Adipocyte (in vitro differentiated cells): ENCODE measurements at regions not wholly inside any gene's neighbourhood (a gene's known extent, or its start where the extent isn't known, plus 50 kb on each side); places are given as distances from the start of the nearest gene placed in this dataset.

Experiments used
- DNase-seq: peaks from one replicate; pipeline ENCODE4 v3.0.0-alpha.2; 2015; ENCODE audit warnings: low read depth
- H3K27me3 ChIP-seq: replicated peaks from 2 replicates; pipeline ENCODE4 v1.7.0; 2013; ENCODE audit warnings: mild to moderate bottlenecking, low read length, moderate library complexity; ENCODE audit not compliant: control insufficient read depth, insufficient read depth
- H3K36me3 ChIP-seq: 2 replicates; pipeline ENCODE4 v1.7.0; 2013; ENCODE audit warnings: low read length, mild to moderate bottlenecking, moderate library complexity; ENCODE audit not compliant: control insufficient read depth, insufficient read depth, severe bottlenecking
- H3K4me1 ChIP-seq: 2 replicates; pipeline ENCODE4 v1.7.0; 2013; ENCODE audit warnings: mild to moderate bottlenecking, low read length, moderate library complexity; ENCODE audit not compliant: control insufficient read depth, insufficient read depth
- H3K4me3 ChIP-seq: 2 replicates; pipeline ENCODE4 v1.7.0; 2013; ENCODE audit warnings: mild to moderate bottlenecking, low read length, moderate library complexity
- H3K9ac ChIP-seq: 2 replicates; pipeline ENCODE4 v1.7.0; 2013; ENCODE audit warnings: mild to moderate bottlenecking, low read length, moderate library complexity
- H3K9me3 ChIP-seq: 2 replicates; pipeline ENCODE4 v1.7.0; 2013; ENCODE audit warnings: mild to moderate bottlenecking, low read length, moderate library complexity; ENCODE audit not compliant: control insufficient read depth

DNA sequence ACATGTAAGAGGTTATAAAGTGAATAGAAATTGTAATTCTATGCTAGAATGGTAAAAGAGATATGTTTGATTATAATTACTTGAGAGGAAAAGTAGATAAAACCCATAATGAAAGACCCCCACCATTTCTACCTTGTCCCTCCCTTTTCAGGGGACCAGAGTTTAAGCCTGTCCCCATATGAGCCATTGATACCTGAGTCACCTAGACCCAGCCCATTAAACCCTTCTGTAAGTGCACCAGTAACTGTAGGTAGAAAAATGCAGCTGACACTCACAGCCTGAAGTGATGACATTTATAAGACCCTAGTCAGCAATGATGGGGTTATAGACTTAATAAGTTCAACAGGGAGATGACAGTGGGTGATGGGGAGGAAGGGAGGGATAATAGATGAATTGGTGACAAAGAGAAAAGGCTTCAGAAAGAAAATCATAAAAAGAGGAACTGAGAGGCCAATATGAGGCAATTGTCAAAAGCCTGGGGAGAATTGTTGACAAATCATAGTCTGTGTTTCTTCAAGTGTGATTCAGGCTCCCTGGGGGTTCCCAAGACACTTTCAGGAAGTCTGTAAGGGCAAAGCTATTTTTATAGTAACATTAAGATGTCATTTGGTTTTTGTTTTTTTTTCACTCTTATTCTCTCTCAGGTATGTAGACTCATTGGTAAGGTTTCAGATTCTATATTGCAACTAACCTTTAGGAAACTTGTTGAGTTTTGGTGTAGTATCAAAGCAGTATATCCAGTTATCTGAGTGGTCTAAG, 544.2 kb downstream of the SATB2 start:
- H3K9ac ChIP-seq = no peak overlapping the region
- H3K9me3 ChIP-seq = no peaks in the 10 kb centered on the region
- H3K4me1 ChIP-seq = peaks cover 9% of the 10 kb centered on the region
- H3K36me3 ChIP-seq = no peaks in the 10 kb centered on the region
- peak; percentile 7 for DNase-seq
- no peak overlapping the region for H3K4me3 ChIP-seq
- H3K27me3 ChIP-seq = peaks cover 3% of the 10 kb centered on the region

DNA sequence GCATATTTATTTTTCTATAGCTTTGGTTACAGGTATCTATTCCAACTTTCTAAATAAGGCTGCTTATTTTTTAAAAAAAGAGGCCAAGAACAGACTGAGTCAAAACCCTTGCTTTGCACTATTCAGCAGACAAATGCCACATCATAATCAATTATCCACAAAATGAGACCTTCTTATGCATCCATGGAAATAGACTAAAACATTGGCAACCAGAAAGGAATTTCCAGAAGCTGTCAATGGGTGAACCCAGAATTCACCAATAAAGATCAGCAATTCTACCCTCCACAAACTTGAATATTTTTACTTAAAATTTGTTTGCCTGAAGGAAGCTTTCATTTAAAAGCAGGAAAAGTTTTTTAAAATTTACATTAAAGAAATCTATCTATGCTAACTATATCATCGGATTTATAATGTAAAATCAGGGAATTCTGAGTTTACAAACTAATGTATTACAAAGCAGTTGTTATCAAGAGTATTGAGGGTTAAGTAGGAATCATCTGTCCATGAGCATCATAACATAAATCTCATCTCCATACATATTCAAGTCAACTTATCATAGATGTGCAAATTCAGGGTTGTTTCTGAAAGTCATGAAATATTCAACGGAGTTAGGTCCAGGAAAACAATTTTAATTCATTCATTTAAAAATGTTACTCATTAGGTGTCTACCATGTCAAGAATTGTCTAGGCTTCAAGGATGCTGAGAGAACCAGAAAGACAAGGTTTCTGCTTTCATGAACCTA, 548.0 kb downstream of the SATB2 start:
- Histone ChIP-seq H3K4me3 (no peak overlapping the region), H3K36me3 (no peaks in the 10 kb centered on the region), H3K27me3 (peaks cover 3% of the 10 kb centered on the region), H3K9me3 (no peaks in the 10 kb centered on the region), H3K4me1 (peaks cover 9% of the 10 kb centered on the region), H3K9ac (no peak overlapping the region)
- DNase-seq = no peak

GRCh38 chr2:198905881-198906612, 551.7 kb downstream of the SATB2 start:
- Histone ChIP-seq H3K9me3 (no peaks in the 10 kb centered on the region), H3K4me3 (no peak overlapping the region), H3K4me1 (no peaks in the 10 kb centered on the region), H3K36me3 (no peaks in the 10 kb centered on the region), H3K9ac (no peak overlapping the region), H3K27me3 (peaks cover 3% of the 10 kb centered on the region)
- DNase-seq = no peak

GRCh38 chr2:198901894-198902293, 555.8 kb downstream of the SATB2 start:
- no peaks in the 10 kb centered on the region for H3K36me3 ChIP-seq
- H3K9ac ChIP-seq = no peak overlapping the region
- no peak for DNase-seq
- no peaks in the 10 kb centered on the region for H3K4me1 ChIP-seq
- H3K9me3 ChIP-seq = no peaks in the 10 kb centered on the region
- H3K27me3 ChIP-seq = no peaks in the 10 kb centered on the region
- no peak overlapping the region for H3K4me3 ChIP-seq

- Histone ChIP-seq H3K4me1 (no peaks in the 10 kb centered on the region), H3K36me3 (no peaks in the 10 kb centered on the region), H3K27me3 (no peaks in the 10 kb centered on the region), H3K9ac (no peak overlapping the region), H3K4me3 (no peak overlapping the region), H3K9me3 (no peaks in the 10 kb centered on the region)
- DNase-seq = no peak
Observed at GRCh38 chr2:198900141-198900540, 557.6 kb downstream of the SATB2 start.

DNA sequence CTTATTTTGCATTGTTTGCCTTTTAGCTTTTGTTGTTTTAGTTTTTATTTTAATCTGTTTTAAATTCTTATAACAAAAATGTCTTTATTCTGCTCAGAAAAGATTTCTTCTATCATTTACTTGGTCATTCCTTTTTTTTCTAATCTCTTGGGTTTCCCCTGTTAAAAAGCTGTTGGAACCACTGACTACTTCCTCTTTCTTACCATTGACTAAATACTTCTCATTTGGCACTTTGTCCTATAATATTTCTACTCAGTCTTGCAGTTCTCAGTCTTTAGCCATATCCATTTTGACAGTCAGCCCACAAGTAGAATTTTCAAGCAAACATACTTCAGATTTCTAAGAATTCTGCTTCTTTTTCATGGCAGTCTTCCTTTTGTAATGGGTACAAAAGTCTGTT, 567.2 kb downstream of the SATB2 start:
- no peaks in the 10 kb centered on the region for H3K27me3 ChIP-seq
- no peaks in the 10 kb centered on the region for H3K36me3 ChIP-seq
- no peaks in the 10 kb centered on the region for H3K9me3 ChIP-seq
- H3K4me3 ChIP-seq = no peak overlapping the region
- DNase-seq = no peak
- no peaks in the 10 kb centered on the region for H3K4me1 ChIP-seq
- H3K9ac ChIP-seq = no peak overlapping the region

DNA sequence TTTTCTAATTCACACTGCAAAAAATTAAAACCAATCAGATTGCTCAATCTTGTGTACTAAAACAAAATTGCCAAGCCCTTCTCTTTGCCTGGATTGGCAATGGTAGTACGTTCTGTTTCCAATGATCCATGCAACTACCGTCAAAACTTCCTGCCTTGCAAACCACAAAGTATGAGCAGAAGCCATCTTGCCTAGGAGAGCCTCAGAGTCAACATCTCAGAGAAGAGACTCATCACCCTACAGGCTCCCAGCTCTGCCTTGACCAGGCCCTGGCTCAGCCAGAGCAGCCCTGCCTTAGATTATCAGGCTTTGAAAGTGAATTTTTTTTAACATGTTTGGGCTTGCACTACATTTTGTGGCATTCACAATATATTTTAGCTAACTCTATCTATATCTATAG, 574.1 kb downstream of the SATB2 start:
- H3K4me1 ChIP-seq = no peaks in the 10 kb centered on the region
- peak; percentile 25 for DNase-seq
- H3K36me3 ChIP-seq = no peaks in the 10 kb centered on the region
- no peak overlapping the region for H3K4me3 ChIP-seq
- H3K9ac ChIP-seq = no peak overlapping the region
- H3K27me3 ChIP-seq = no peaks in the 10 kb centered on the region
- H3K9me3 ChIP-seq = no peaks in the 10 kb centered on the region

- H3K4me1 ChIP-seq = no peaks in the 10 kb centered on the region
- H3K9ac ChIP-seq = no peak overlapping the region
- no peak overlapping the region for H3K4me3 ChIP-seq
- H3K9me3 ChIP-seq = no peaks in the 10 kb centered on the region
- no peak for DNase-seq
- H3K27me3 ChIP-seq = no peaks in the 10 kb centered on the region
- no peaks in the 10 kb centered on the region for H3K36me3 ChIP-seq
Observed at GRCh38 chr2:198880986-198881385, 576.8 kb downstream of the SATB2 start.

- Histone ChIP-seq H3K4me3 (no peak overlapping the region), H3K27me3 (no peaks in the 10 kb centered on the region), H3K9ac (no peak overlapping the region), H3K36me3 (no peaks in the 10 kb centered on the region), H3K9me3 (no peaks in the 10 kb centered on the region), H3K4me1 (no peaks in the 10 kb centered on the region)
- DNase-seq = no peak
Observed at GRCh38 chr2:198880421-198880820, 577.3 kb downstream of the SATB2 start.

DNA sequence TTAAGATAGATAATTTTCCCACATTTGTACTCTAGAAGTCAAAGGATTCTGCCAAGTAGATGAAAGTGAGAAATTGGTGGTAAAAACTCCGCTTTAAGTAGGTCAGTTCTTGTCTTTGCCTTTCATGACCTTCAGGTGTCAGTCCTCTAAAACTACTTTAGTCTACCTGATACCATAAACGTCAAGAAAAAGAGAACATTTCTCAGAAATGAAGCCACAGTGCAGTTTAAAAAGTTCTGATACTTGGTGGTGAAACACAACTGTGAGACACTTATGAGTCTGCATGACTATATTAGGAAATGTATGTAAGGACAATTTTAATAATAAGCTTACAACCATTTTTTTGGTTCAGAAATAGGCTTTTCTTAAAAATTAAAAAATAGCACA, 583.3 kb downstream of the SATB2 start:
- Histone ChIP-seq H3K9me3 (no peaks in the 10 kb centered on the region), H3K4me3 (peak overlapping the region; percentile 29), H3K9ac (no peak overlapping the region), H3K4me1 (peaks cover 12% of the 10 kb centered on the region), H3K36me3 (no peaks in the 10 kb centered on the region), H3K27me3 (no peaks in the 10 kb centered on the region)
- DNase-seq = no peak
